HEK293T (cell line): ENCODE measurements at regions not wholly inside any gene's neighbourhood (a gene's known extent, or its start where the extent isn't known, plus 50 kb on each side); places are given as distances from the start of the nearest gene placed in this dataset.

Experiments
- CTCF ChIA-PET: fragments of 350-600 bp; formaldehyde crosslinking; extraction: SDS; loops from one replicate; lab custom pipeline; 2021; ENCODE audit warnings: antibody characterized with exemption, inconsistent platforms; lab: Yijun Ruan, JAX
- POLR2A ChIA-PET: fragments of 350-600 bp; formaldehyde crosslinking; extraction: SDS; loops from one replicate; lab custom pipeline; 2020; ENCODE audit warnings: antibody characterized with exemption, inconsistent platforms; lab: Yijun Ruan, JAX
- DNase-seq: peaks from one replicate; pipeline ENCODE4 v3.0.0; 2012; ENCODE audit warnings: mixed read lengths; ENCODE audit errors: extremely low spot score
- ARNT ChIP-seq: fragments of 450-650 bp; IDR thresholded peaks from 2 replicates; pipeline ENCODE4 v1.6.1; 2017; ENCODE audit warnings: mild to moderate bottlenecking
- BHLHE40 ChIP-seq: fragments of 450-650 bp; IDR thresholded peaks from 2 replicates; pipeline ENCODE4 v1.6.1; 2016; ENCODE audit warnings: mild to moderate bottlenecking, moderate library complexity, borderline replicate concordance
- CTBP1 ChIP-seq: fragments of 450-650 bp; IDR thresholded peaks from 2 replicates; pipeline ENCODE4 v1.6.1; 2016; ENCODE audit warnings: borderline replicate concordance
- ELF4 ChIP-seq: fragments of 450-650 bp; IDR thresholded peaks from 2 replicates; pipeline ENCODE4 v1.6.1; 2017; ENCODE audit warnings: antibody characterized with exemption
- FOXA1 ChIP-seq: fragments of 450-650 bp; IDR thresholded peaks from 2 replicates; pipeline ENCODE4 v1.6.1; 2016; ENCODE audit warnings: mild to moderate bottlenecking
- FOXK2 ChIP-seq: fragments of 450-650 bp; IDR thresholded peaks from 2 replicates; pipeline ENCODE4 v1.6.1; 2016; ENCODE audit warnings: mild to moderate bottlenecking
- FOXM1 ChIP-seq: fragments of 450-650 bp; IDR thresholded peaks from 2 replicates; pipeline ENCODE4 v1.6.1; 2017; ENCODE audit warnings: mild to moderate bottlenecking, borderline replicate concordance
- HDGF ChIP-seq: fragments of 450-650 bp; IDR thresholded peaks from 2 replicates; pipeline ENCODE4 v1.6.1; 2017; ENCODE audit warnings: antibody characterized with exemption, borderline replicate concordance
- L3MBTL2 ChIP-seq: fragments of 450-650 bp; conservative IDR thresholded peaks from 2 replicates; pipeline ENCODE4 v1.6.1; 2016; ENCODE audit warnings: mild to moderate bottlenecking
- LEF1 ChIP-seq: fragments of 450-650 bp; IDR thresholded peaks from 2 replicates; pipeline ENCODE4 v1.6.1; 2017; ENCODE audit warnings: mild to moderate bottlenecking, borderline replicate concordance
- NFRKB ChIP-seq: fragments of 450-650 bp; IDR thresholded peaks from 2 replicates; pipeline ENCODE4 v1.6.1; 2016; ENCODE audit warnings: mild to moderate bottlenecking, moderate library complexity
- SP1 ChIP-seq: fragments of 450-650 bp; IDR thresholded peaks from 2 replicates; pipeline ENCODE4 v1.6.1; 2017
- SUZ12 ChIP-seq: fragments of 450-650 bp; IDR thresholded peaks from 2 replicates; pipeline ENCODE4 v1.6.1; 2016; ENCODE audit warnings: mild to moderate bottlenecking
- TARDBP ChIP-seq: fragments of 450-650 bp; IDR thresholded peaks from 2 replicates; pipeline ENCODE4 v1.6.1; 2016
- ZNF384 ChIP-seq: fragments of 450-650 bp; IDR thresholded peaks from 2 replicates; pipeline ENCODE4 v1.6.1; 2016
- TF ChIP-seq, protein P1 (sequence below): fragments of 450-650 bp; IDR thresholded peaks from 2 replicates; pipeline ENCODE4 v1.6.1; 2016

DNA sequence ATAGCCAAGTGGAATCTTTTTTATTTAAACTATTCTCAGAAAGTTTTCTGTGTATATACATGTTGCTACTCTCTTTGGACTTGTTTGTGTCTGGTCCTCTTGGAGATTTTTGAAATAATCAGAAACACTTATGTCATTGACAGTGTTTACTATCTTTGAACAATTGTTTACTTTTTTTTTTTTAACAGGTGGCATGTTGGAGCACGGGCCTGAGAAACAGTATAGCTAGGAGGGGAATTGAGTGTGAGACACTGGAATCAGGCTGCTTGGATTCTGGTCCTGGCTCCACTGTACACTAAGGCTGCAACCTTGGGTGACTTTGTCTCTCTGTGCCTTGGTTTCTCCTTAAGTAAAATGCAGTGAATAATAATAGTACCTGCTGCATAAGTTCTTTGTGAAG, 279.6 kb downstream of the PRL start:
- DNase-seq, result no peak
- POLR2A ChIA-PET, result no interaction called here
- CTCF ChIA-PET, result no interaction called here
- no peak for TF ChIP-seq ZNF384
- no peak for TF ChIP-seq TARDBP
- TF ChIP-seq ARNT, result no peak
- no peak for TF ChIP-seq BHLHE40
- TF ChIP-seq LEF1, result no peak
- TF ChIP-seq NFRKB, result no peak
- no peak for TF ChIP-seq L3MBTL2
- TF ChIP-seq FOXA1, result no peak
- no peak for TF ChIP-seq CTBP1
- TF ChIP-seq SUZ12, result no peak
- TF ChIP-seq SP1, result no peak
- TF ChIP-seq HDGF, result no peak
- TF ChIP-seq FOXK2, result no peak
- TF ChIP-seq FOXM1, result no peak
- TF ChIP-seq ELF4, result no peak

DNA sequence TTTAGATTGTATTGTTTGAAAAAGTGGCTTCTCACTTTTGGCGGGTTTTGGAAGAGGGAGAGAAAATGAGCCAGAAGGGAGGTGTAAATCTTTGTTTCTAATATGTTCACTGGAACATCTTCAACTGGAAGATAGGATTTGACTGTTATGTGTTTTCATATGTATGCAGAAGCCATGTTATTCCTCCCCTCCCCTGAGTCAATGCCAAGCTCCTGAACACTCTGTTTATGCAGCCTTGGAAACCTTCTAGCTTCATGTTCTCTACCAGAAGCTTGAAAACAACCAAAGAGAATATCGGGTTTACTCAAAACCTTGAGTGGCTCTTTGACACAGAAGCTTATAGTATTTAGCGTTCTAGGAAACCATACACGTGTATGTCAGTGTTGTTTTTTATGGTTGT, 279.1 kb downstream of the PRL start:
- TF ChIP-seq FOXK2 (no peak), CTBP1 (no peak), BHLHE40 (no peak), ELF4 (no peak), FOXA1 (no peak), SP1 (no peak), TARDBP (no peak), FOXM1 (no peak), ZNF384 (no peak), ARNT (no peak), HDGF (no peak), NFRKB (no peak), SUZ12 (no peak), LEF1 (no peak), L3MBTL2 (no peak)
- TF ChIP-seq, protein P1, sequence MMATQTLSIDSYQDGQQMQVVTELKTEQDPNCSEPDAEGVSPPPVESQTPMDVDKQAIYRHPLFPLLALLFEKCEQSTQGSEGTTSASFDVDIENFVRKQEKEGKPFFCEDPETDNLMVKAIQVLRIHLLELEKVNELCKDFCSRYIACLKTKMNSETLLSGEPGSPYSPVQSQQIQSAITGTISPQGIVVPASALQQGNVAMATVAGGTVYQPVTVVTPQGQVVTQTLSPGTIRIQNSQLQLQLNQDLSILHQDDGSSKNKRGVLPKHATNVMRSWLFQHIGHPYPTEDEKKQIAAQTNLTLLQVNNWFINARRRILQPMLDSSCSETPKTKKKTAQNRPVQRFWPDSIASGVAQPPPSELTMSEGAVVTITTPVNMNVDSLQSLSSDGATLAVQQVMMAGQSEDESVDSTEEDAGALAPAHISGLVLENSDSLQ, result no peak
- ChIA-PET CTCF (interaction anchor here (0.7 kb wide), 1 partner anchor 210 kb away, joined by 3 read pairs; no protein-coding TSS in a partner anchor), POLR2A (no interaction called here)
- no peak for DNase-seq

DNA sequence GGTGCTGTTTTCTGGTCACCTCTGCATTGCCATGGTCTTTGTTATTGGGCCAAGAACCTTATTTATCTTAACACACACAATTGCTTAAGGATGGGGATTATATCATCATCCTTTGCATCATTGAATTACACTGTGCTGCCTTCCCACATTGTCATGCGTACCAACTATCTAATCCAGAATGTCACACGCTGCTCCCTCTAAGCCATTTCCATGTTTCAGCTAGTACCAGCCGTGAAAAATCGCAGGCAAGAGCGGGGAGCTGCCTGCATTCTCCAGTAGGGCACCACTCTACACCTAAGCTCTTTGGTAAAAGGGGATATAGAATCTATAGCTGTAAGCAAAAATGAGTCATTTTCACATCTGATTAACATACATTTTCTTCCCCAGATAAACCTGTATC, 277.0 kb downstream of the PRL start:
- ChIA-PET POLR2A (no interaction called here), CTCF (no interaction called here)
- TF ChIP-seq BHLHE40 (no peak), SUZ12 (no peak), SP1 (no peak), NFRKB (no peak), TARDBP (no peak), ARNT (no peak), FOXA1 (no peak), ELF4 (no peak), FOXK2 (no peak), HDGF (no peak), CTBP1 (no peak), LEF1 (no peak), FOXM1 (no peak), ZNF384 (no peak)
- TF ChIP-seq, protein P1, result no peak
- no peak for DNase-seq

DNA sequence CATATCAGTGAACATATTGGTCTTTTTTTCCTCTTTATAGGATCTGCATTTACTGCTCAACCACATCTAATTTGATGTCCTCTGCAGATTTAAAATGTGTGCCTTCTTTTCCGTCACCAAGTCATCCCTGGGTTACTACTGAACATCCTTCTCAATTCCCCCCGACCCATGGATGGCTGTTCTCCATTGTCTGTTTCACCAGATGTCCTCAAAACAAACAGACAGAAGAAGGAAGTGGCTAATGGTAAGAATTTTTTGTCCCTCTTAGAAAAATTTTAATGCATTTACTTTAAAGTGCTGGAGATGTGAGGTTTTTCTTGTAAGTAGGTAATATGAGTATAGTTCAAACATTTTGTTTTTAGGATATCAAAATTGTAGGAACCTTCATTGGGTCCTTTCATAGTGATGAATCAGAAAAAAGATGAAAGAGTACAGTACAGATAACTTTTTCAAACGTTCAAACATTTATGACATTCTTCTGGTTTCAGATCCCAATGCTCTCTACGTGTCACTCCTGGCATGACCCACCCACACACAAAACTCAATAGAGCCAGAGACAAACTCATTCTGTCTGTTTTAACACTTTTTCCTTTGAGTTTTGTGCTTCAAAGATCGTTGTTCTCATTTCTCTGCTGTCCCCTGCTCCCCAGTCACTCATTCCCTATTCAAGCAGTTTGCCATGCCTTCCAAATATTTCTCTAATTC, 276.4 kb downstream of the PRL start:
- DNase-seq, result no peak
- ChIA-PET POLR2A (no interaction called here), CTCF (no interaction called here)
- no peak for TF ChIP-seq FOXM1
- TF ChIP-seq, protein P1, result no peak
- TF ChIP-seq NFRKB, result no peak
- no peak for TF ChIP-seq ARNT
- TF ChIP-seq ELF4, result no peak
- TF ChIP-seq BHLHE40, result no peak
- TF ChIP-seq FOXK2, result no peak
- TF ChIP-seq TARDBP, result no peak
- no peak for TF ChIP-seq ZNF384
- TF ChIP-seq SUZ12, result no peak

DNA sequence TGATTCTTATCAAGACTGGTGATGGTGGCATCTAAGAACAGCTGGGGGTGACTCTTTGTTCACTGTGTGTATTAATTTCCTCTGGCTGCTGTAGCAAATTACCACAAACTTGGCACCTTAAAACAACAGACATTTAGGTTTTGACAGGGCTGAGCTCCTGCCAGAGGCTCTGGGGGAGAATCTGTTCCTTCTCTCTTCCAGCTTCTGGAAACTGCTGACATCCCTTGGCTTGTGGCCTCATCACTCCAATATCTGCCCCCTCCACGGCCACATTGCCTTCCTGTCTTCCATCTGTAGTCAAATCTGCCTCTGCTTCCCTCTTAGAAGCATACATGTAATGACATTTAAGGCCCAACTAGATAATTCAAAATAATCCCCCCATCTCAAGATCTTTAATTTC, 274.9 kb downstream of the PRL start:
- no peak for DNase-seq
- TF ChIP-seq ELF4 (no peak), FOXK2 (no peak), NFRKB (no peak), BHLHE40 (no peak), FOXM1 (no peak), LEF1 (no peak), FOXA1 (no peak), L3MBTL2 (no peak), SP1 (no peak), TARDBP (no peak), ZNF384 (no peak)
- TF ChIP-seq, protein P1, result no peak
- ChIA-PET CTCF (no interaction called here), POLR2A (no interaction called here)
